ENCODE measurements at regions not wholly inside any gene's neighbourhood (a gene's known extent, or its start where the extent isn't known, plus 50 kb on each side); places are given as distances from the start of the nearest gene placed in this dataset.
"Not testable (repeated sequence)": the region's sequence is repeated elsewhere in the genome, so short reads cannot be mapped to it uniquely, and the experiment has no call there.

GRCh38 chr6:11299876-11300428 is 67.5 kb upstream of the NEDD9 start:
- not testable (repeated sequence) for H3K9ac ChIP-seq (ENCODE audit: low read length); DNase-seq; H3K4me2 ChIP-seq (ENCODE audit: low read length); H2AK5ac ChIP-seq (ENCODE audit: low read length); H3K36me3 ChIP-seq (ENCODE audit: control insufficient read depth in 1 of 2, insufficient read depth in 2 of 2, low read length in 2 of 2); H3K18ac ChIP-seq (ENCODE audit: low read length); H3K14ac ChIP-seq (ENCODE audit: low read length); H2BK120ac ChIP-seq (ENCODE audit: insufficient read depth, low read length, poor library complexity); H3K23ac ChIP-seq (ENCODE audit: low read length); H3K27me3 ChIP-seq (ENCODE audit: insufficient read depth, low read length); H2BK12ac ChIP-seq (ENCODE audit: low read length); H2AFZ ChIP-seq (ENCODE audit: insufficient read depth, low read length, poor library complexity); H3K79me1 ChIP-seq (ENCODE audit: low read length); H3K4ac ChIP-seq (ENCODE audit: low read depth, low read length); H3K79me2 ChIP-seq (ENCODE audit: control insufficient read depth, insufficient read depth, low read length, poor library complexity); H4K12ac ChIP-seq (ENCODE audit: low read depth, low read length); H3K4me3 ChIP-seq (ENCODE audit: low read depth, low read length); H3K4me1 ChIP-seq (ENCODE audit: control insufficient read depth in 1 of 2, insufficient read depth in 2 of 2, low read length in 2 of 2); H4K8ac ChIP-seq (ENCODE audit: low read depth, low read length); H3K27ac ChIP-seq (ENCODE audit: low read depth, low read length); H2BK5ac ChIP-seq (ENCODE audit: low read depth, low read length, poor library complexity); H3K9me3 ChIP-seq (ENCODE audit: insufficient read depth, low read depth, low read length); H4K91ac ChIP-seq (ENCODE audit: low read depth, low read length)
- no CpG with 5 or more reads among the region's 5 CpGs for WGBS (ENCODE audit: extremely low coverage, insufficient coverage, insufficient read length)

- not testable (repeated sequence) for H3K23ac ChIP-seq (ENCODE audit: low read length); H3K79me1 ChIP-seq (ENCODE audit: low read length); H2AFZ ChIP-seq (ENCODE audit: insufficient read depth, low read length, poor library complexity); H3K4me1 ChIP-seq (ENCODE audit: control insufficient read depth in 1 of 2, insufficient read depth in 2 of 2, low read length in 2 of 2); H3K4me3 ChIP-seq (ENCODE audit: low read depth, low read length); H3K18ac ChIP-seq (ENCODE audit: low read length); H3K4ac ChIP-seq (ENCODE audit: low read depth, low read length); H2BK5ac ChIP-seq (ENCODE audit: low read depth, low read length, poor library complexity); H3K36me3 ChIP-seq (ENCODE audit: control insufficient read depth in 1 of 2, insufficient read depth in 2 of 2, low read length in 2 of 2); H2BK120ac ChIP-seq (ENCODE audit: insufficient read depth, low read length, poor library complexity); H3K9ac ChIP-seq (ENCODE audit: low read length); H3K9me3 ChIP-seq (ENCODE audit: insufficient read depth, low read depth, low read length); H2AK5ac ChIP-seq (ENCODE audit: low read length); DNase-seq; H3K27ac ChIP-seq (ENCODE audit: low read depth, low read length); H3K4me2 ChIP-seq (ENCODE audit: low read length); H3K27me3 ChIP-seq (ENCODE audit: insufficient read depth, low read length); H3K79me2 ChIP-seq (ENCODE audit: control insufficient read depth, insufficient read depth, low read length, poor library complexity)
- peak overlapping the region; percentile 30 for H2BK12ac ChIP-seq (ENCODE audit: low read length)
- peak overlapping the region; percentile 57 for H3K14ac ChIP-seq (ENCODE audit: low read length)
- peak overlapping the region; percentile 11 for H4K91ac ChIP-seq (ENCODE audit: low read depth, low read length)
- H4K8ac ChIP-seq (ENCODE audit: low read depth, low read length), result peak overlapping the region; percentile 58
- peak overlapping the region; percentile 44 for H4K12ac ChIP-seq (ENCODE audit: low read depth, low read length)
- no CpG with 5 or more reads among the region's 5 CpGs for WGBS (ENCODE audit: extremely low coverage, insufficient coverage, insufficient read length)
Measured at GRCh38 chr6:11299421-11299784, 66.9 kb upstream of the NEDD9 start.

- WGBS (ENCODE audit: extremely low coverage, insufficient coverage, insufficient read length), result no CpG with 5 or more reads among the region's 9 CpGs
- Histone ChIP-seq H2AK5ac (ENCODE audit: low read length) (no peak overlapping the region), H2BK5ac (ENCODE audit: low read depth, low read length, poor library complexity) (no peak overlapping the region), H3K18ac (ENCODE audit: low read length) (no peak overlapping the region), H2BK120ac (ENCODE audit: insufficient read depth, low read length, poor library complexity) (no peak overlapping the region), H3K4me1 (ENCODE audit: control insufficient read depth in 1 of 2, insufficient read depth in 2 of 2, low read length in 2 of 2) (peaks cover 3 to 4% of the 10 kb centered on the region in 2 experiments), H3K79me1 (ENCODE audit: low read length) (peaks cover 3% of the 10 kb centered on the region), H2AFZ (ENCODE audit: insufficient read depth, low read length, poor library complexity) (no peak overlapping the region), H3K27me3 (ENCODE audit: insufficient read depth, low read length) (no peaks in the 10 kb centered on the region), H3K36me3 (ENCODE audit: control insufficient read depth in 1 of 2, insufficient read depth in 2 of 2, low read length in 2 of 2) (peaks cover 0 to 2% of the 10 kb centered on the region in 2 experiments), H3K23ac (ENCODE audit: low read length) (no peak overlapping the region), H3K4ac (ENCODE audit: low read depth, low read length) (no peak overlapping the region), H4K8ac (ENCODE audit: low read depth, low read length) (peak overlapping the region; percentile 58), H3K79me2 (ENCODE audit: control insufficient read depth, insufficient read depth, low read length, poor library complexity) (no peaks in the 10 kb centered on the region), H3K9me3 (ENCODE audit: insufficient read depth, low read depth, low read length) (peaks cover 7% of the 10 kb centered on the region), H2BK12ac (ENCODE audit: low read length) (peak overlapping the region; percentile 69), H3K9ac (ENCODE audit: low read length) (no peak overlapping the region), H3K14ac (ENCODE audit: low read length) (peak overlapping the region; percentile 59), H3K27ac (ENCODE audit: low read depth, low read length) (no peak overlapping the region), H3K4me3 (ENCODE audit: low read depth, low read length) (no peak overlapping the region), H4K12ac (ENCODE audit: low read depth, low read length) (peak overlapping the region; percentile 44), H4K91ac (ENCODE audit: low read depth, low read length) (no peak overlapping the region), H3K4me2 (ENCODE audit: low read length) (no peak overlapping the region)
- DNase-seq, result no peak
Measured at GRCh38 chr6:11298651-11299420, 66.4 kb upstream of the NEDD9 start.

GRCh38 chr6:11297376-11297729 is 64.9 kb upstream of the NEDD9 start:
- Histone ChIP-seq H4K12ac (ENCODE audit: low read depth, low read length) (no peak overlapping the region), H3K27ac (ENCODE audit: low read depth, low read length) (no peak overlapping the region), H3K18ac (ENCODE audit: low read length) (no peak overlapping the region), H3K4me1 (ENCODE audit: control insufficient read depth in 1 of 2, insufficient read depth in 2 of 2, low read length in 2 of 2) (peaks cover 3 to 4% of the 10 kb centered on the region in 2 experiments), H3K4me2 (ENCODE audit: low read length) (no peak overlapping the region), H2BK12ac (ENCODE audit: low read length) (no peak overlapping the region), H4K91ac (ENCODE audit: low read depth, low read length) (no peak overlapping the region), H3K9me3 (ENCODE audit: insufficient read depth, low read depth, low read length) (peaks cover 7% of the 10 kb centered on the region), H2BK120ac (ENCODE audit: insufficient read depth, low read length, poor library complexity) (no peak overlapping the region), H4K8ac (ENCODE audit: low read depth, low read length) (no peak overlapping the region), H2BK5ac (ENCODE audit: low read depth, low read length, poor library complexity) (no peak overlapping the region), H2AK5ac (ENCODE audit: low read length) (no peak overlapping the region), H3K36me3 (ENCODE audit: control insufficient read depth in 1 of 2, insufficient read depth in 2 of 2, low read length in 2 of 2) (peaks cover 0 to 2% of the 10 kb centered on the region in 2 experiments), H2AFZ (ENCODE audit: insufficient read depth, low read length, poor library complexity) (no peak overlapping the region), H3K23ac (ENCODE audit: low read length) (no peak overlapping the region), H3K27me3 (ENCODE audit: insufficient read depth, low read length) (no peaks in the 10 kb centered on the region), H3K79me1 (ENCODE audit: low read length) (peaks cover 3% of the 10 kb centered on the region), H3K4me3 (ENCODE audit: low read depth, low read length) (no peak overlapping the region), H3K4ac (ENCODE audit: low read depth, low read length) (no peak overlapping the region), H3K79me2 (ENCODE audit: control insufficient read depth, insufficient read depth, low read length, poor library complexity) (no peaks in the 10 kb centered on the region), H3K9ac (ENCODE audit: low read length) (no peak overlapping the region), H3K14ac (ENCODE audit: low read length) (no peak overlapping the region)
- WGBS (ENCODE audit: extremely low coverage, insufficient coverage, insufficient read length), result no CpG with 5 or more reads among the region's 1 CpG
- DNase-seq, result no peak
